ENCODE measurements at regions not wholly inside any gene's neighbourhood (a gene's known extent, or its start where the extent isn't known, plus 50 kb on each side); places are given as distances from the start of the nearest gene placed in this dataset.

- Histone ChIP-seq H3K4me3 (ENCODE audit: extremely low read depth in 1 of 4, insufficient read depth in 2 of 4, low read depth in 3 of 4, low read length in 4 of 4) (no peak overlapping the region), H4K5ac (ENCODE audit: insufficient read length, low read depth, low read length) (no peak overlapping the region), H3K9ac (replicated peaks in 1 of 4; ENCODE audit: extremely low read depth in 1 of 4, low read depth in 3 of 4, low read length in 3 of 4) (no peak overlapping the region), H2AK5ac (ENCODE audit: low read depth, low read length) (no peak overlapping the region), H2BK5ac (ENCODE audit: low read depth, low read length) (no peak overlapping the region), H2BK120ac (replicated peaks; ENCODE audit: low read depth, low read length) (no peak overlapping the region), H3K4me1 (replicated peaks in 1 of 4; ENCODE audit: control insufficient read depth in 3 of 4, insufficient read depth in 4 of 4, low read length in 3 of 4) (no peaks in the 10 kb centered on the region), H4K20me1 (replicated peaks in 1 of 2; ENCODE audit: control insufficient read depth in 1 of 2, insufficient read depth in 2 of 2, low read length in 2 of 2) (no peaks in the 10 kb centered on the region), H2BK20ac (ENCODE audit: low read length) (no peak overlapping the region), H3K18ac (ENCODE audit: extremely low read depth, low read length) (no peak overlapping the region), H3K9me3 (ENCODE audit: insufficient read depth in 2 of 2, low read depth in 1 of 2, low read length in 1 of 2) (no peaks in the 10 kb centered on the region), H3K27ac (ENCODE audit: low read depth, low read length) (no peak overlapping the region), H4K91ac (replicated peaks; ENCODE audit: insufficient read length, low read length) (no peak overlapping the region), H3K4ac (replicated peaks; ENCODE audit: insufficient read length, low read depth, low read length) (no peak overlapping the region), H2AFZ (ENCODE audit: low read length) (no peak overlapping the region), H3K27me3 (replicated peaks in 1 of 4; ENCODE audit: control insufficient read depth in 3 of 4, extremely low read depth in 1 of 4, insufficient read depth in 3 of 4, low read length in 3 of 4) (no peaks in the 10 kb centered on the region), H3K4me2 (ENCODE audit: insufficient read depth in 1 of 2, low read depth in 2 of 2, low read length in 2 of 2) (no peak overlapping the region), H3K56ac (replicated peaks; ENCODE audit: insufficient read length, low read depth, low read length) (no peak overlapping the region), H3K23me2 (ENCODE audit: low read depth, low read length) (no peaks in the 10 kb centered on the region), H3K14ac (ENCODE audit: insufficient read length) (no peak overlapping the region), H2BK12ac (ENCODE audit: low read depth, low read length) (no peak overlapping the region), H3K36me3 (ENCODE audit: control insufficient read depth in 2 of 4, insufficient read depth in 4 of 4, low read length in 3 of 4) (no peaks in the 10 kb centered on the region), H3K79me2 (ENCODE audit: control insufficient read depth in 1 of 2, insufficient read depth in 2 of 2, low read length in 2 of 2) (no peaks in the 10 kb centered on the region), H2BK15ac (ENCODE audit: low read length) (no peak overlapping the region), H3K79me1 (ENCODE audit: low read depth, low read length) (no peaks in the 10 kb centered on the region), H4K8ac (ENCODE audit: extremely low read depth, insufficient read depth, low read length) (no peak overlapping the region), H3K23ac (ENCODE audit: insufficient read length) (no peak overlapping the region)
- DNase-seq (ENCODE audit: low read depth in 1 of 2, low spot score in 2 of 2) = no peak
- CTCF ChIA-PET (ENCODE audit: partially characterized antibody) = interaction anchor here (1.1 to 1.6 kb wide), 3 partner anchors 9 to 178 kb away, joined by 3 read pairs; no protein-coding TSS in a partner anchor
- WGBS, 2 experiments (ENCODE audit: extremely low coverage in 1 of 2, insufficient coverage in 1 of 2, insufficient read length in 1 of 2, insufficient replicate concordance in 2 of 2, low coverage in 1 of 2, low lambda C conversion rate in 2 of 2, missing lambda C conversion rate in 1 of 2) = 92% methylated on average over 6 of the region's 6 CpGs; no CpG with 5 or more reads in 1 of the 2 experiments
- no peak for FAIRE-seq
- POLR2A ChIA-PET (ENCODE audit: partially characterized antibody) = no interaction called here
- TF ChIP-seq POU5F1 (IDR thresholded peaks at IDR 0.05; ENCODE audit: low read depth, low read length) (no peak), TEAD4 (IDR thresholded peaks at IDR 0.05; ENCODE audit: low read depth, low read length) (no peak), TCF12 (IDR thresholded peaks at IDR 0.05; ENCODE audit: low read depth, low read length) (no peak), CHD2 (IDR thresholded peaks at IDR 0.05; ENCODE audit: low read length) (no peak), TAF7 (optimal IDR thresholded peaks at IDR 0.05; ENCODE audit: borderline replicate concordance, low read depth, low read length) (no peak), RBBP5 (IDR thresholded peaks at IDR 0.05; ENCODE audit: borderline replicate concordance, low read depth, low read length) (no peak), BCL11A (IDR thresholded peaks at IDR 0.05; ENCODE audit: low read depth in 2 of 2, low read length in 2 of 2) (no peak), YY1 (IDR thresholded peaks at IDR 0.05; ENCODE audit: low read depth, low read length) (no peak), JUN (IDR thresholded peaks at IDR 0.05; ENCODE audit: low read depth, low read length) (no peak), SIRT6 (IDR thresholded peaks at IDR 0.05; ENCODE audit: low read length) (no peak), E2F6 (IDR thresholded peaks at IDR 0.05) (no peak), USF2 (IDR thresholded peaks at IDR 0.05; ENCODE audit: low read length) (no peak), RAD21 (IDR thresholded peaks at IDR 0.05 in 1 of 2, conservative IDR thresholded peaks at IDR 0.05 in 1 of 2; ENCODE audit: low read depth in 2 of 2, low read length in 2 of 2) (no peak), GABPA (IDR thresholded peaks at IDR 0.05; ENCODE audit: borderline replicate concordance, insufficient read depth, low read length) (no peak)
These were observed 176.0 kb upstream of the TSC22D1 start for GRCh38 chr13:44752164-44752563.
